H1 (cell line): ENCODE measurements at regions not wholly inside any gene's neighbourhood (a gene's known extent, or its start where the extent isn't known, plus 50 kb on each side); places are given as distances from the start of the nearest gene placed in this dataset.

Experiments used
- CTCF ChIA-PET: fragments of 300-600 bp; sonication (Branson Sonifier 250); formaldehyde crosslinking; loops from one replicate; lab custom pipeline; 2021; ENCODE audit not compliant: partially characterized antibody; lab: Charles Lee
- POLR2A ChIA-PET: fragments of 300-600 bp; sonication (Branson Sonifier 250); formaldehyde crosslinking; loops from one replicate; lab custom pipeline; 2021; ENCODE audit warnings: inconsistent platforms; ENCODE audit not compliant: partially characterized antibody; lab: Charles Lee
- DNase-seq, 2 experiments: peaks; one replicate each; pipeline versions ENCODE4 v3.0.0 to v3.0.0-alpha.2; 2010 to 2022; ENCODE audit warnings: low spot score in 2 of 2, low read depth in 1 of 2, mixed read lengths in 1 of 2
- FAIRE-seq: peaks from 2 replicates; lab custom pipeline; 2011; peaks lifted over from hg19 to GRCh38; lab: Jason Lieb, UNC
- H2AFZ ChIP-seq: 2 replicates; pipeline ENCODE4 v1.8.1; 2012; ENCODE audit warnings: low read length, inconsistent platforms
- H2AK5ac ChIP-seq: 2 replicates; pipeline ENCODE4 v1.6.1; 2013; ENCODE audit warnings: low read depth, low read length
- H2BK120ac ChIP-seq: replicated peaks from 2 replicates; pipeline ENCODE3; 2013; ENCODE audit warnings: low read depth, low read length, inconsistent platforms
- H2BK12ac ChIP-seq: 2 replicates; pipeline ENCODE4 v1.6.1; 2013; ENCODE audit warnings: low read depth, low read length
- H2BK15ac ChIP-seq: 2 replicates; pipeline ENCODE4 v1.6.1; 2013; ENCODE audit warnings: low read length
- H2BK20ac ChIP-seq: 2 replicates; pipeline ENCODE4 v1.6.1; 2013; ENCODE audit warnings: low read length
- H2BK5ac ChIP-seq: 2 replicates; pipeline ENCODE4 v1.6.1; 2013; ENCODE audit warnings: low read depth, low read length
- H3K14ac ChIP-seq: 2 replicates; pipeline ENCODE4 v1.6.1; 2013; ENCODE audit warnings: inconsistent platforms; ENCODE audit not compliant: insufficient read length
- H3K18ac ChIP-seq: 2 replicates; pipeline ENCODE4 v1.6.1; 2013; ENCODE audit warnings: low read length; ENCODE audit errors: extremely low read depth
- H3K23ac ChIP-seq: 2 replicates; pipeline ENCODE4 v1.6.1; 2013; ENCODE audit warnings: inconsistent platforms; ENCODE audit not compliant: insufficient read length
- H3K23me2 ChIP-seq: 2 replicates; pipeline ENCODE4 v1.6.1; 2013; ENCODE audit warnings: low read depth, low read length
- H3K27ac ChIP-seq: 2 replicates; pipeline ENCODE4 v1.6.1; 2011; ENCODE audit warnings: low read depth, low read length, inconsistent platforms
- H3K27me3 ChIP-seq, 4 experiments: replicated peaks in 1 of 4; 1 replicate in 1 of 4; 2 replicates in 3 of 4; pipeline versions ENCODE4 v1.6.1 to v1.8.1; 2011 to 2013; ENCODE audit warnings: low read length in 3 of 4, mild to moderate bottlenecking in 3 of 4, inconsistent platforms in 2 of 4, mixed read lengths in 2 of 4, moderate library complexity in 1 of 4; ENCODE audit not compliant: control insufficient read depth in 3 of 4, insufficient read depth in 3 of 4; ENCODE audit errors: extremely low read depth in 1 of 4
- H3K36me3 ChIP-seq, 4 experiments: 2 replicates each; pipeline versions ENCODE4 v1.6.1 to v1.8.1; 2011 to 2013; ENCODE audit warnings: mild to moderate bottlenecking in 4 of 4, low read length in 3 of 4, moderate library complexity in 2 of 4, control low read depth in 1 of 4, inconsistent platforms in 1 of 4; ENCODE audit not compliant: insufficient read depth in 4 of 4, control insufficient read depth in 2 of 4
- H3K4ac ChIP-seq: replicated peaks from 2 replicates; pipeline ENCODE3; 2013; ENCODE audit warnings: low read length, low read depth, mixed read lengths, inconsistent platforms; ENCODE audit not compliant: insufficient read length
- H3K4me1 ChIP-seq, 4 experiments: replicated peaks in 1 of 4; 1 replicate in 1 of 4; 2 replicates in 3 of 4; pipeline versions ENCODE4 v1.6.1 to v1.8.1; 2011 to 2013; ENCODE audit warnings: low read length in 3 of 4, inconsistent platforms in 2 of 4, mixed read lengths in 1 of 4; ENCODE audit not compliant: insufficient read depth in 4 of 4, control insufficient read depth in 3 of 4
- H3K4me2 ChIP-seq, 2 experiments: 2 replicates each; pipeline versions ENCODE4 v1.6.1 to v1.8.1; 2011 to 2013; ENCODE audit warnings: low read depth in 2 of 2, low read length in 2 of 2, control low read depth in 1 of 2, inconsistent platforms in 1 of 2, mild to moderate bottlenecking in 1 of 2; ENCODE audit not compliant: insufficient read depth in 1 of 2
- H3K4me3 ChIP-seq, 4 experiments: fragments of 200-600, 300-600 bp in 1 of 4; sonication (generic), shearing (Covaris generic), sonication (Bioruptor Twin) in 1 of 4; 2 replicates each; pipeline versions ENCODE4 v1.5.1 to v1.8.1; 2011 to 2016; ENCODE audit warnings: low read length in 4 of 4, low read depth in 3 of 4, control low read depth in 2 of 4, inconsistent platforms in 2 of 4, mild to moderate bottlenecking in 2 of 4, mixed read lengths in 1 of 4, moderate library complexity in 1 of 4; ENCODE audit not compliant: insufficient read depth in 2 of 4; ENCODE audit errors: extremely low read depth in 1 of 4
- H3K56ac ChIP-seq: replicated peaks from 2 replicates; pipeline ENCODE3; 2013; ENCODE audit warnings: low read depth, mild to moderate bottlenecking, mixed read lengths, low read length, inconsistent platforms; ENCODE audit not compliant: insufficient read length
- H3K79me1 ChIP-seq: 2 replicates; pipeline ENCODE4 v1.6.1; 2013; ENCODE audit warnings: low read depth, low read length, control low read depth
- H3K79me2 ChIP-seq, 2 experiments: 2 replicates each; pipeline versions ENCODE4 v1.6.1 to v1.8.1; 2012 to 2013; ENCODE audit warnings: low read length in 2 of 2, mild to moderate bottlenecking in 2 of 2, inconsistent platforms in 1 of 2; ENCODE audit not compliant: insufficient read depth in 2 of 2, control insufficient read depth in 1 of 2
- H3K9ac ChIP-seq, 4 experiments: replicated peaks in 1 of 4; 1 replicate in 1 of 4; 2 replicates in 3 of 4; pipeline versions ENCODE4 v1.6.1 to v1.8.1; 2011 to 2013; ENCODE audit warnings: low read depth in 3 of 4, low read length in 3 of 4, control low read depth in 2 of 4, mild to moderate bottlenecking in 2 of 4, moderate library complexity in 2 of 4, inconsistent platforms in 1 of 4; ENCODE audit errors: extremely low read depth in 1 of 4
- H3K9me3 ChIP-seq, 2 experiments: 2 replicates each; pipeline versions ENCODE4 v1.6.1 to v1.8.1; 2012 to 2013; ENCODE audit warnings: mild to moderate bottlenecking in 2 of 2, moderate library complexity in 2 of 2, control low read depth in 1 of 2, inconsistent platforms in 1 of 2, low read depth in 1 of 2, low read length in 1 of 2, mixed read lengths in 1 of 2; ENCODE audit not compliant: insufficient read depth in 2 of 2
- H4K20me1 ChIP-seq, 2 experiments: replicated peaks in 1 of 2; 2 replicates each; pipeline versions ENCODE3 to v1.8.1; 2011 to 2013; ENCODE audit warnings: inconsistent platforms in 2 of 2, low read length in 2 of 2, mild to moderate bottlenecking in 1 of 2; ENCODE audit not compliant: insufficient read depth in 2 of 2, control insufficient read depth in 1 of 2
- H4K5ac ChIP-seq: 2 replicates; pipeline ENCODE4 v1.6.1; 2013; ENCODE audit warnings: low read length, low read depth, mixed read lengths, inconsistent platforms; ENCODE audit not compliant: insufficient read length
- H4K8ac ChIP-seq: 2 replicates; pipeline ENCODE4 v1.8.0; 2013; ENCODE audit warnings: mild to moderate bottlenecking, moderate library complexity, low read length, inconsistent platforms; ENCODE audit not compliant: insufficient read depth; ENCODE audit errors: extremely low read depth
- H4K91ac ChIP-seq: replicated peaks from 2 replicates; pipeline ENCODE3; 2013; ENCODE audit warnings: low read length, mixed read lengths, inconsistent platforms; ENCODE audit not compliant: insufficient read length
- BACH1 ChIP-seq: IDR thresholded peaks from 2 replicates; pipeline ENCODE4 v1.6.1; 2012; ENCODE audit warnings: low read length, improper control_type of control experiment
- CBX5 ChIP-seq: fragments of 300-800, 300-1000 bp; sonication (generic); IDR thresholded peaks from 2 replicates; pipeline ENCODE4 v1.7.1; 2016; ENCODE audit warnings: antibody characterized with exemption, low read length, low read depth
- KDM1A ChIP-seq: fragments of 200-600, 300-600 bp; sonication (generic); IDR thresholded peaks from 2 replicates; pipeline ENCODE4 v1.7.1; 2016; ENCODE audit warnings: mild to moderate bottlenecking, low read length, borderline replicate concordance
- POU5F1 ChIP-seq: IDR thresholded peaks from 2 replicates; pipeline ENCODE4 v1.6.1; 2011; ENCODE audit warnings: low read depth, mild to moderate bottlenecking, low read length, moderate library complexity
- RAD21 ChIP-seq, 2 experiments: IDR thresholded peaks in 1 of 2; conservative IDR thresholded peaks in 1 of 2; 2 replicates each; pipeline ENCODE4 v1.6.1; 2011; ENCODE audit warnings: low read depth in 2 of 2, low read length in 2 of 2, improper control_type of control experiment in 1 of 2, inconsistent platforms in 1 of 2, mild to moderate bottlenecking in 1 of 2, moderate library complexity in 1 of 2
- RNF2 ChIP-seq: fragments of 200-900, 300-1000 bp; sonication (generic); IDR thresholded peaks from 2 replicates; pipeline ENCODE4 v1.7.1; 2016; ENCODE audit warnings: borderline replicate concordance, low read depth, mild to moderate bottlenecking, antibody characterized with exemption, low read length; ENCODE audit not compliant: poor library complexity, severe bottlenecking; ENCODE audit errors: missing control alignments
- SP4 ChIP-seq: IDR thresholded peaks from 2 replicates; pipeline ENCODE4 v1.6.1; 2012; ENCODE audit warnings: low read length, inconsistent platforms
- TEAD4 ChIP-seq: IDR thresholded peaks from 2 replicates; pipeline ENCODE4 v1.6.1; 2012; ENCODE audit warnings: low read depth, low read length, inconsistent platforms, mixed read lengths
- WGBS, 2 experiments: shearing (Covaris generic) in 1 of 2; methylation state at CpG; one replicate each; pipeline versions ENCODE4 v1.1.6 to v1.1.7; 2013 to 2015; ENCODE audit warnings: low lambda C conversion rate in 2 of 2, mixed read lengths in 2 of 2, inconsistent platforms in 1 of 2, low coverage in 1 of 2, missing lambda C conversion rate in 1 of 2; ENCODE audit not compliant: insufficient replicate concordance in 2 of 2, insufficient coverage in 1 of 2, insufficient read length in 1 of 2; ENCODE audit errors: extremely low coverage in 1 of 2, missing lambda C conversion rate in 1 of 2; 5-methylcytosine and 5-hydroxymethylcytosine counted together
- TF ChIP-seq, protein P1 (sequence below), 3 experiments: IDR thresholded peaks; 1 replicate in 2 of 3; 2 replicates in 1 of 3; pipeline versions ENCODE4 v1.5.1 to v1.6.1; 2011; ENCODE audit warnings: low read length in 3 of 3, mild to moderate bottlenecking in 3 of 3, inconsistent platforms in 2 of 3, low read depth in 1 of 3, moderate library complexity in 1 of 3; ENCODE audit not compliant: insufficient read depth in 1 of 3; ENCODE audit errors: control extremely low read depth in 1 of 3

DNA sequence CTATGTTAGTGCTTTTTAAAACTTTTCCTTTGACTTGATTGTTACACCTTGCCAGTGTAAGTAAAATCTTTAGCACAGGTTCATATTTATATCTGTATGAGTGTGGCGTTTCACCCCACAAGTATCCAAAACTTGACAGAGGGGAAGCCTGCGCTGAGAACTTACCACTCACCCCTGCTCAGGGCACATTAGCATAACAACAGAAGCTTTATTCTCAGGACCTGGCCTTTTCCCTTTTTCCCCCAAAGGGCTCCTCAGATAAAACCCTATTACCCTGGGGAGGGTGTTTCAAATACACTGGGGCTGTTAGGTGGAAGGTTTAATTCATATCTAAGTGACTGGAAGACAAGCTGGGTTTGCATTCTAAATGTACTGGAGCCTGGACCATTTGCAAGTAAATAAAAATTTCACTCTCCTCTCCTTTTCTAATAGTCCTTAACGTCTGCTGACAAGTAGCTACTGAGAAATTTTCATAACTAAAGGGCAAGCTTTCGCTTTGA, 276.6 kb downstream of the RNF152 start:
- H4K5ac ChIP-seq: no peak overlapping the region
- no peak overlapping the region for H3K23ac ChIP-seq
- H3K18ac ChIP-seq: no peak overlapping the region
- H3K79me1 ChIP-seq: no peaks in the 10 kb centered on the region
- DNase-seq: no peak
- H3K56ac ChIP-seq: no peak overlapping the region
- no peaks in the 10 kb centered on the region for H3K79me2 ChIP-seq
- H3K23me2 ChIP-seq: no peaks in the 10 kb centered on the region
- ChIA-PET POLR2A (no interaction called here), CTCF (interaction anchor here (0.7 to 2.4 kb wide), 4 partner anchors 9 to 34 kb away, joined by 3 to 9 read pairs (median 5); no protein-coding TSS in a partner anchor)
- no peak for FAIRE-seq
- no peak overlapping the region for H2BK120ac ChIP-seq
- H3K27me3 ChIP-seq: peaks cover 0 to 1% (median 0%) of the 10 kb centered on the region in 4 experiments; a peak in 1 of 7 replicates
- H3K4ac ChIP-seq: no peak overlapping the region
- no peak overlapping the region for H2AFZ ChIP-seq
- no peak overlapping the region for H2BK12ac ChIP-seq
- 53% methylated on average over 4 of the region's 4 CpGs; no CpG with 5 or more reads in 1 of the 2 experiments for WGBS, 2 experiments
- no peak overlapping the region for H3K9ac ChIP-seq
- H2AK5ac ChIP-seq: no peak overlapping the region
- no peaks in the 10 kb centered on the region for H4K20me1 ChIP-seq
- no peak overlapping the region for H2BK5ac ChIP-seq
- no peak overlapping the region for H3K27ac ChIP-seq
- H3K4me2 ChIP-seq: no peak overlapping the region; a peak in 1 of 4 replicates
- peaks cover 10 to 12% of the 10 kb centered on the region in 2 experiments; a peak in 3 of 4 replicates for H3K9me3 ChIP-seq
- no peak overlapping the region for H4K91ac ChIP-seq
- no peak overlapping the region for H2BK20ac ChIP-seq
- H2BK15ac ChIP-seq: no peak overlapping the region
- H3K4me1 ChIP-seq: peaks cover 0 to 10% (median 2%) of the 10 kb centered on the region in 4 experiments; a peak in 4 of 7 replicates
- no peak overlapping the region for H3K14ac ChIP-seq
- no peak overlapping the region for H4K8ac ChIP-seq
- H3K36me3 ChIP-seq: peaks cover 0 to 2% (median 0%) of the 10 kb centered on the region in 4 experiments; a peak in 1 of 8 replicates
- no peak overlapping the region; a peak in 1 of 8 replicates for H3K4me3 ChIP-seq
- TF ChIP-seq, protein P1, sequence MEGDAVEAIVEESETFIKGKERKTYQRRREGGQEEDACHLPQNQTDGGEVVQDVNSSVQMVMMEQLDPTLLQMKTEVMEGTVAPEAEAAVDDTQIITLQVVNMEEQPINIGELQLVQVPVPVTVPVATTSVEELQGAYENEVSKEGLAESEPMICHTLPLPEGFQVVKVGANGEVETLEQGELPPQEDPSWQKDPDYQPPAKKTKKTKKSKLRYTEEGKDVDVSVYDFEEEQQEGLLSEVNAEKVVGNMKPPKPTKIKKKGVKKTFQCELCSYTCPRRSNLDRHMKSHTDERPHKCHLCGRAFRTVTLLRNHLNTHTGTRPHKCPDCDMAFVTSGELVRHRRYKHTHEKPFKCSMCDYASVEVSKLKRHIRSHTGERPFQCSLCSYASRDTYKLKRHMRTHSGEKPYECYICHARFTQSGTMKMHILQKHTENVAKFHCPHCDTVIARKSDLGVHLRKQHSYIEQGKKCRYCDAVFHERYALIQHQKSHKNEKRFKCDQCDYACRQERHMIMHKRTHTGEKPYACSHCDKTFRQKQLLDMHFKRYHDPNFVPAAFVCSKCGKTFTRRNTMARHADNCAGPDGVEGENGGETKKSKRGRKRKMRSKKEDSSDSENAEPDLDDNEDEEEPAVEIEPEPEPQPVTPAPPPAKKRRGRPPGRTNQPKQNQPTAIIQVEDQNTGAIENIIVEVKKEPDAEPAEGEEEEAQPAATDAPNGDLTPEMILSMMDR (IDR thresholded peaks at IDR 0.05; ENCODE audit: control extremely low read depth in 1 of 3, insufficient read depth in 1 of 3, low read depth in 1 of 3, low read length in 3 of 3): no peak
- TF ChIP-seq BACH1 (no peak), RNF2 (no peak), SP4 (no peak), RAD21 (IDR thresholded peaks at IDR 0.05 in 1 of 2, conservative IDR thresholded peaks at IDR 0.05 in 1 of 2; ENCODE audit: low read depth in 2 of 2, low read length in 2 of 2) (no peak), KDM1A (no peak), TEAD4 (no peak), CBX5 (no peak), POU5F1 (no peak)
